GM12878 (cell line): ENCODE measurements at regions not wholly inside any gene's neighbourhood (a gene's known extent, or its start where the extent isn't known, plus 50 kb on each side); places are given as distances from the start of the nearest gene placed in this dataset.

Experiments used
- ATAC-seq: fragments of 200-7000 bp; cut with Tn5 transposase; 3 replicates; pipeline ENCODE4 v1.9.1; 2020; ENCODE audit warnings: mild to moderate bottlenecking, moderate library complexity
- BruUV-seq: library from RNA; stranded (reverse); fragments of 400-500 nt; replicated peaks from 2 replicates; lab custom pipeline; 2021; lab: Mats Ljungman, UMichigan
- CTCF ChIA-PET: fragments of 300-600 bp; sonication (Branson Sonifier 250); formaldehyde crosslinking; extraction: SDS; loops from one replicate; lab custom pipeline; 2021; ENCODE audit warnings: inconsistent platforms; lab: Yijun Ruan, JAX
- POLR2A ChIA-PET: fragments of 350-600 bp; formaldehyde crosslinking; extraction: SDS; loops from one replicate; lab custom pipeline; 2021; ENCODE audit warnings: inconsistent platforms; lab: Charles Lee
- RAD21 ChIA-PET: fragments of 300-600 bp; sonication (Branson Sonifier 250); formaldehyde crosslinking; loops from one replicate; lab custom pipeline; 2023; ENCODE audit warnings: antibody characterized with exemption; ENCODE audit not compliant: unreplicated experiment; lab: Charles Lee
- SMC1A ChIA-PET: fragments of 300-600 bp; sonication (Branson Sonifier 250); formaldehyde crosslinking; loops from one replicate; lab custom pipeline; 2023; ENCODE audit not compliant: unreplicated experiment, uncharacterized antibody; lab: Charles Lee
- DNase-seq: peaks from one replicate; pipeline ENCODE4 v3.0.0-alpha.2; 2011; ENCODE audit warnings: low read depth, low spot score
- FAIRE-seq: peaks from 3 replicates; lab custom pipeline; 2011; peaks lifted over from hg19 to GRCh38; lab: Jason Lieb, UNC
- H2AFZ ChIP-seq: 2 replicates; pipeline ENCODE4 v1.6.0; 2011; ENCODE audit warnings: low read depth, low read length, control low read depth; ENCODE audit not compliant: control insufficient read depth
- H3K27ac ChIP-seq: 2 replicates; pipeline ENCODE4 v1.5.1; 2011; ENCODE audit warnings: control low read depth; ENCODE audit not compliant: control insufficient read depth, insufficient read depth
- H3K27me3 ChIP-seq, 2 experiments: replicated peaks in 1 of 2; 2 replicates each; pipeline versions ENCODE4 v1.6.0 to v1.6.1; 2011; ENCODE audit warnings: low read length in 1 of 2; ENCODE audit not compliant: control insufficient read depth in 2 of 2, insufficient read depth in 2 of 2
- H3K36me3 ChIP-seq, 2 experiments: 2 replicates each; pipeline ENCODE4 v1.5.1; 2011; ENCODE audit warnings: low read length in 1 of 2; ENCODE audit not compliant: control insufficient read depth in 2 of 2, insufficient read depth in 2 of 2
- H3K4me1 ChIP-seq: 2 replicates; pipeline ENCODE4 v1.6.1; 2011; ENCODE audit warnings: mild to moderate bottlenecking, low read length, moderate library complexity, mixed read lengths; ENCODE audit not compliant: control insufficient read depth, insufficient read depth
- H3K4me2 ChIP-seq: 2 replicates; pipeline ENCODE4 v1.6.0; 2011; ENCODE audit warnings: control low read depth; ENCODE audit not compliant: control insufficient read depth, insufficient read depth
- H3K4me3 ChIP-seq: fragments of 200-600 bp; sonication (generic); 2 replicates; pipeline ENCODE4 v1.5.1; 2016
- H3K79me2 ChIP-seq: 2 replicates; pipeline ENCODE4 v1.6.0; 2011; ENCODE audit warnings: low read length; ENCODE audit not compliant: control insufficient read depth, insufficient read depth
- H3K9ac ChIP-seq: 2 replicates; pipeline ENCODE4 v1.8.0; 2011; ENCODE audit warnings: low read length, control low read depth, mixed read lengths; ENCODE audit not compliant: control insufficient read depth, insufficient read depth
- H3K9me3 ChIP-seq: replicated peaks from 3 replicates; pipeline ENCODE4 v1.5.1; 2011; ENCODE audit warnings: mild to moderate bottlenecking, low read length; ENCODE audit not compliant: control insufficient read depth, insufficient read depth
- H4K20me1 ChIP-seq: 2 replicates; pipeline ENCODE4 v1.6.0; 2011; ENCODE audit not compliant: control insufficient read depth, insufficient read depth
- DPF2 ChIP-seq: fragments of 450-650 bp; IDR thresholded peaks from 2 replicates; pipeline ENCODE4 v1.6.1; 2017; ENCODE audit warnings: mild to moderate bottlenecking
- FOXK2 ChIP-seq: fragments of 450-650 bp; IDR thresholded peaks from 2 replicates; pipeline ENCODE4 v1.6.1; 2017; ENCODE audit warnings: mild to moderate bottlenecking, moderate library complexity
- IRF5 ChIP-seq: fragments of 450-650 bp; IDR thresholded peaks from 2 replicates; pipeline ENCODE4 v1.6.1; 2017; ENCODE audit warnings: borderline replicate concordance
- MTA3 ChIP-seq: IDR thresholded peaks from 2 replicates; pipeline ENCODE4 v1.6.1; 2012; ENCODE audit warnings: low read length, inconsistent platforms, borderline replicate concordance
- NRF1 ChIP-seq: conservative IDR thresholded peaks from 2 replicates; pipeline ENCODE4 v1.6.1; 2011; ENCODE audit warnings: mild to moderate bottlenecking, low read depth, low read length, improper control_type of control experiment
- RAD51 ChIP-seq: fragments of 450-650 bp; IDR thresholded peaks from 2 replicates; pipeline ENCODE4 v1.6.1; 2016; ENCODE audit warnings: moderate library complexity, mild to moderate bottlenecking, inconsistent platforms
- SUPT20H ChIP-seq: IDR thresholded peaks from 2 replicates; pipeline ENCODE4 v1.6.1; 2011; ENCODE audit warnings: low read depth, mild to moderate bottlenecking, low read length, moderate library complexity, borderline replicate concordance; ENCODE audit not compliant: control insufficient read depth
- TCF3 ChIP-seq: IDR thresholded peaks from 2 replicates; pipeline ENCODE4 v1.6.1; 2012; ENCODE audit warnings: low read depth, mild to moderate bottlenecking, low read length, borderline replicate concordance; ENCODE audit not compliant: insufficient read depth
- ZBTB33 ChIP-seq: fragments of 450-650 bp; IDR thresholded peaks from 2 replicates; pipeline ENCODE4 v1.6.1; 2017; ENCODE audit warnings: mild to moderate bottlenecking
- ZSCAN29 ChIP-seq: fragments of 450-650 bp; IDR thresholded peaks from 2 replicates; pipeline ENCODE4 v1.6.1; 2017; ENCODE audit warnings: mild to moderate bottlenecking, moderate library complexity
- whole genome bisulfite sequencing: methylation state at CpG from one replicate; pipeline ENCODE4 v1.1.6; 2016; ENCODE audit warnings: low lambda C conversion rate; ENCODE audit not compliant: insufficient replicate concordance, insufficient coverage; ENCODE audit errors: missing lambda C conversion rate; 5-methylcytosine and 5-hydroxymethylcytosine counted together
- in situ Hi-C: fragments of 300-500 bp; cut with MboI; formaldehyde crosslinking; loops from 9 replicates; pipeline ENCODE4 v1.14.3; 2018; ENCODE audit warnings: mixed read lengths
- intact Hi-C: fragments of 100-400 bp; cut with micrococcal nuclease; formaldehyde crosslinking; loops from one replicate; pipeline ENCODE4 v1.14.2; 2022; ENCODE audit not compliant: unreplicated experiment
- TF ChIP-seq, protein P1 (sequence below): IDR thresholded peaks from 2 replicates; pipeline ENCODE4 v1.6.1; 2011; ENCODE audit warnings: mild to moderate bottlenecking, low read depth, low read length, moderate library complexity; ENCODE audit not compliant: insufficient replicate concordance
- TF ChIP-seq, protein P2 (sequence below): fragments of 450-650 bp; IDR thresholded peaks from 2 replicates; pipeline ENCODE4 v1.6.1; 2018; ENCODE audit warnings: mild to moderate bottlenecking, low read depth, moderate library complexity; ENCODE audit not compliant: partially characterized antibody
- TF ChIP-seq, protein P3 (sequence below): fragments of 450-650 bp; IDR thresholded peaks from 2 replicates; pipeline ENCODE4 v1.6.1; 2017; ENCODE audit warnings: antibody characterized with exemption, mild to moderate bottlenecking, moderate library complexity

- CTCF ChIA-PET, result interaction anchor here (1.5 kb wide), 1 partner anchor 47 kb away, joined by 5 read pairs; no protein-coding TSS in a partner anchor
- no peak for ATAC-seq
- Histone ChIP-seq H3K4me2 (no peak overlapping the region), H3K36me3 (no peaks in the 10 kb centered on the region), H3K4me1 (no peaks in the 10 kb centered on the region), H3K4me3 (no peak overlapping the region), H3K79me2 (no peaks in the 10 kb centered on the region), H4K20me1 (no peaks in the 10 kb centered on the region), H3K9me3 (no peaks in the 10 kb centered on the region), H3K27me3 (peaks cover 0 to 2% of the 10 kb centered on the region in 2 experiments; a peak in 1 of 4 replicates), H3K9ac (no peak overlapping the region), H3K27ac (no peak overlapping the region), H2AFZ (no peak overlapping the region)
- no TSS peak for BruUV-seq
- POLR2A ChIA-PET, result no interaction called here
- DNase-seq, result no peak
- SMC1A ChIA-PET, result no interaction called here
- RAD21 ChIA-PET, result no interaction called here
- intact Hi-C loops (no loop called here), in situ Hi-C loops (no loop called here)
- no peak for FAIRE-seq
- 60% methylated on average over 3 of the region's 3 CpGs for WGBS
- TF ChIP-seq, protein P1, sequence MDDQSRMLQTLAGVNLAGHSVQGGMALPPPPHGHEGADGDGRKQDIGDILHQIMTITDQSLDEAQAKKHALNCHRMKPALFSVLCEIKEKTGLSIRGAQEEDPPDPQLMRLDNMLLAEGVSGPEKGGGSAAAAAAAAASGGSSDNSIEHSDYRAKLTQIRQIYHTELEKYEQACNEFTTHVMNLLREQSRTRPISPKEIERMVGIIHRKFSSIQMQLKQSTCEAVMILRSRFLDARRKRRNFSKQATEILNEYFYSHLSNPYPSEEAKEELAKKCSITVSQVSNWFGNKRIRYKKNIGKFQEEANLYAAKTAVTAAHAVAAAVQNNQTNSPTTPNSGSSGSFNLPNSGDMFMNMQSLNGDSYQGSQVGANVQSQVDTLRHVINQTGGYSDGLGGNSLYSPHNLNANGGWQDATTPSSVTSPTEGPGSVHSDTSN, result no peak
- TF ChIP-seq TCF3 (no peak), NRF1 (no peak), DPF2 (no peak), ZSCAN29 (no peak), ZBTB33 (no peak), IRF5 (no peak), SUPT20H (no peak), MTA3 (no peak), RAD51 (no peak), FOXK2 (no peak)
- TF ChIP-seq, protein P2, sequence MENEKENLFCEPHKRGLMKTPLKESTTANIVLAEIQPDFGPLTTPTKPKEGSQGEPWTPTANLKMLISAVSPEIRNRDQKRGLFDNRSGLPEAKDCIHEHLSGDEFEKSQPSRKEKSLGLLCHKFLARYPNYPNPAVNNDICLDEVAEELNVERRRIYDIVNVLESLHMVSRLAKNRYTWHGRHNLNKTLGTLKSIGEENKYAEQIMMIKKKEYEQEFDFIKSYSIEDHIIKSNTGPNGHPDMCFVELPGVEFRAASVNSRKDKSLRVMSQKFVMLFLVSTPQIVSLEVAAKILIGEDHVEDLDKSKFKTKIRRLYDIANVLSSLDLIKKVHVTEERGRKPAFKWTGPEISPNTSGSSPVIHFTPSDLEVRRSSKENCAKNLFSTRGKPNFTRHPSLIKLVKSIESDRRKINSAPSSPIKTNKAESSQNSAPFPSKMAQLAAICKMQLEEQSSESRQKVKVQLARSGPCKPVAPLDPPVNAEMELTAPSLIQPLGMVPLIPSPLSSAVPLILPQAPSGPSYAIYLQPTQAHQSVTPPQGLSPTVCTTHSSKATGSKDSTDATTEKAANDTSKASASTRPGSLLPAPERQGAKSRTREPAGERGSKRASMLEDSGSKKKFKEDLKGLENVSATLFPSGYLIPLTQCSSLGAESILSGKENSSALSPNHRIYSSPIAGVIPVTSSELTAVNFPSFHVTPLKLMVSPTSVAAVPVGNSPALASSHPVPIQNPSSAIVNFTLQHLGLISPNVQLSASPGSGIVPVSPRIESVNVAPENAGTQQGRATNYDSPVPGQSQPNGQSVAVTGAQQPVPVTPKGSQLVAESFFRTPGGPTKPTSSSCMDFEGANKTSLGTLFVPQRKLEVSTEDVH, result no peak
- TF ChIP-seq, protein P3, sequence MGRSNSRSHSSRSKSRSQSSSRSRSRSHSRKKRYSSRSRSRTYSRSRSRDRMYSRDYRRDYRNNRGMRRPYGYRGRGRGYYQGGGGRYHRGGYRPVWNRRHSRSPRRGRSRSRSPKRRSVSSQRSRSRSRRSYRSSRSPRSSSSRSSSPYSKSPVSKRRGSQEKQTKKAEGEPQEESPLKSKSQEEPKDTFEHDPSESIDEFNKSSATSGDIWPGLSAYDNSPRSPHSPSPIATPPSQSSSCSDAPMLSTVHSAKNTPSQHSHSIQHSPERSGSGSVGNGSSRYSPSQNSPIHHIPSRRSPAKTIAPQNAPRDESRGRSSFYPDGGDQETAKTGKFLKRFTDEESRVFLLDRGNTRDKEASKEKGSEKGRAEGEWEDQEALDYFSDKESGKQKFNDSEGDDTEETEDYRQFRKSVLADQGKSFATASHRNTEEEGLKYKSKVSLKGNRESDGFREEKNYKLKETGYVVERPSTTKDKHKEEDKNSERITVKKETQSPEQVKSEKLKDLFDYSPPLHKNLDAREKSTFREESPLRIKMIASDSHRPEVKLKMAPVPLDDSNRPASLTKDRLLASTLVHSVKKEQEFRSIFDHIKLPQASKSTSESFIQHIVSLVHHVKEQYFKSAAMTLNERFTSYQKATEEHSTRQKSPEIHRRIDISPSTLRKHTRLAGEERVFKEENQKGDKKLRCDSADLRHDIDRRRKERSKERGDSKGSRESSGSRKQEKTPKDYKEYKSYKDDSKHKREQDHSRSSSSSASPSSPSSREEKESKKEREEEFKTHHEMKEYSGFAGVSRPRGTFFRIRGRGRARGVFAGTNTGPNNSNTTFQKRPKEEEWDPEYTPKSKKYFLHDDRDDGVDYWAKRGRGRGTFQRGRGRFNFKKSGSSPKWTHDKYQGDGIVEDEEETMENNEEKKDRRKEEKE, result no peak
Measured at GRCh38 chr10:61176424-61176823, 232.4 kb upstream of the RHOBTB1 start.
